Mesenchymal stem cell (in vitro differentiated cells and primary cell): ENCODE measurements at regions not wholly inside any gene's neighbourhood (a gene's known extent, or its start where the extent isn't known, plus 50 kb on each side); places are given as distances from the start of the nearest gene placed in this dataset.

Experiments used
- DNase-seq: peaks from one replicate; pipeline ENCODE4 v3.0.0-alpha.2; 2013
- H2AFZ ChIP-seq: one replicate; pipeline ENCODE4 v1.6.1; 2013; ENCODE audit warnings: low read depth, mild to moderate bottlenecking, control low read depth, inconsistent platforms, low read length, moderate library complexity
- H2AK5ac ChIP-seq: 2 replicates; pipeline ENCODE4 v1.6.1; 2013; ENCODE audit warnings: low read length, moderate library complexity, mild to moderate bottlenecking, inconsistent platforms; ENCODE audit not compliant: severe bottlenecking
- H2BK120ac ChIP-seq: one replicate; pipeline ENCODE4 v1.6.1; 2013; ENCODE audit warnings: low read depth, mild to moderate bottlenecking, inconsistent platforms, low read length, moderate library complexity
- H2BK12ac ChIP-seq, 2 experiments: one replicate each; pipeline ENCODE4 v1.6.1; 2013; ENCODE audit warnings: inconsistent platforms in 2 of 2, low read length in 2 of 2, mild to moderate bottlenecking in 2 of 2, moderate library complexity in 2 of 2, control low read depth in 1 of 2
- H2BK15ac ChIP-seq: one replicate; pipeline ENCODE4 v1.6.1; 2013; ENCODE audit warnings: mild to moderate bottlenecking, low read depth, inconsistent platforms; ENCODE audit not compliant: poor library complexity, severe bottlenecking
- H2BK5ac ChIP-seq: 2 replicates; pipeline ENCODE4 v1.6.1; 2013; ENCODE audit warnings: low read depth, mild to moderate bottlenecking, low read length, control low read depth, inconsistent platforms; ENCODE audit not compliant: poor library complexity, severe bottlenecking
- H3K14ac ChIP-seq, 2 experiments: one replicate each; pipeline ENCODE4 v1.6.1; 2013; ENCODE audit warnings: inconsistent platforms in 2 of 2, low read length in 2 of 2, control low read depth in 1 of 2, mild to moderate bottlenecking in 1 of 2, moderate library complexity in 1 of 2
- H3K18ac ChIP-seq, 2 experiments: one replicate each; pipeline ENCODE4 v1.6.1; 2013; ENCODE audit warnings: inconsistent platforms in 2 of 2, low read length in 2 of 2, control low read depth in 1 of 2, low read depth in 1 of 2, mild to moderate bottlenecking in 1 of 2
- H3K23ac ChIP-seq, 2 experiments: one replicate each; pipeline ENCODE4 v1.6.1; 2013; ENCODE audit warnings: inconsistent platforms in 2 of 2, low read length in 2 of 2, mild to moderate bottlenecking in 2 of 2, moderate library complexity in 2 of 2, control low read depth in 1 of 2
- H3K27ac ChIP-seq: 2 replicates; pipeline ENCODE4 v1.5.1; 2013; ENCODE audit warnings: mild to moderate bottlenecking, moderate library complexity, low read length, control low read depth, inconsistent platforms; ENCODE audit not compliant: poor library complexity, severe bottlenecking
- H3K27me3 ChIP-seq, 2 experiments: 2 replicates each; pipeline versions ENCODE4 v1.6.1 to v1.7.0; 2013; ENCODE audit warnings: low read length in 2 of 2, mild to moderate bottlenecking in 2 of 2, moderate library complexity in 2 of 2, control low read depth in 1 of 2, inconsistent platforms in 1 of 2; ENCODE audit not compliant: control insufficient read depth in 1 of 2, insufficient read depth in 1 of 2
- H3K36me3 ChIP-seq, 2 experiments: 2 replicates each; pipeline versions ENCODE4 v1.6.1 to v1.7.0; 2013; ENCODE audit warnings: low read length in 2 of 2, control low read depth in 1 of 2, inconsistent platforms in 1 of 2, low read depth in 1 of 2, mild to moderate bottlenecking in 1 of 2; ENCODE audit not compliant: insufficient read depth in 2 of 2, control insufficient read depth in 1 of 2
- H3K4ac ChIP-seq, 2 experiments: one replicate each; pipeline ENCODE4 v1.6.1; 2013; ENCODE audit warnings: inconsistent platforms in 2 of 2, low read length in 2 of 2, mild to moderate bottlenecking in 2 of 2, moderate library complexity in 2 of 2, control low read depth in 1 of 2, low read depth in 1 of 2
- H3K4me1 ChIP-seq: 2 replicates; pipeline ENCODE4 v1.6.1; 2013; ENCODE audit warnings: low read depth, low read length, control low read depth; ENCODE audit not compliant: control insufficient read depth, insufficient read depth
- H3K4me2 ChIP-seq: 2 replicates; pipeline ENCODE4 v1.6.1; 2013; ENCODE audit warnings: low read length, mild to moderate bottlenecking, inconsistent platforms; ENCODE audit not compliant: poor library complexity, severe bottlenecking
- H3K4me3 ChIP-seq, 2 experiments: 2 replicates each; pipeline versions ENCODE4 v1.5.1 to v1.7.0; 2013; ENCODE audit warnings: low read length in 2 of 2, mild to moderate bottlenecking in 2 of 2, control low read depth in 1 of 2, low read depth in 1 of 2; ENCODE audit not compliant: insufficient read depth in 1 of 2
- H3K79me1 ChIP-seq: replicated peaks from 2 replicates; pipeline ENCODE4 v1.6.1; 2013; ENCODE audit warnings: mild to moderate bottlenecking, control low read depth, low read length, inconsistent platforms; ENCODE audit not compliant: poor library complexity, severe bottlenecking
- H3K9ac ChIP-seq: 2 replicates; pipeline ENCODE4 v1.7.0; 2013; ENCODE audit warnings: mild to moderate bottlenecking, low read length, moderate library complexity
- H3K9me3 ChIP-seq: 2 replicates; pipeline ENCODE4 v1.7.0; 2013; ENCODE audit warnings: mild to moderate bottlenecking, low read length; ENCODE audit not compliant: control insufficient read depth
- H4K8ac ChIP-seq: one replicate; pipeline ENCODE4 v1.6.1; 2013; ENCODE audit warnings: inconsistent platforms, mild to moderate bottlenecking, low read length, moderate library complexity
- H4K91ac ChIP-seq: one replicate; pipeline ENCODE4 v1.6.1; 2013; ENCODE audit warnings: mild to moderate bottlenecking, low read length, inconsistent platforms
- WGBS: methylation state at CpG from one replicate; pipeline ENCODE4 v1.1.7; 2013; ENCODE audit warnings: mixed read lengths; 5-methylcytosine and 5-hydroxymethylcytosine counted together

DNA sequence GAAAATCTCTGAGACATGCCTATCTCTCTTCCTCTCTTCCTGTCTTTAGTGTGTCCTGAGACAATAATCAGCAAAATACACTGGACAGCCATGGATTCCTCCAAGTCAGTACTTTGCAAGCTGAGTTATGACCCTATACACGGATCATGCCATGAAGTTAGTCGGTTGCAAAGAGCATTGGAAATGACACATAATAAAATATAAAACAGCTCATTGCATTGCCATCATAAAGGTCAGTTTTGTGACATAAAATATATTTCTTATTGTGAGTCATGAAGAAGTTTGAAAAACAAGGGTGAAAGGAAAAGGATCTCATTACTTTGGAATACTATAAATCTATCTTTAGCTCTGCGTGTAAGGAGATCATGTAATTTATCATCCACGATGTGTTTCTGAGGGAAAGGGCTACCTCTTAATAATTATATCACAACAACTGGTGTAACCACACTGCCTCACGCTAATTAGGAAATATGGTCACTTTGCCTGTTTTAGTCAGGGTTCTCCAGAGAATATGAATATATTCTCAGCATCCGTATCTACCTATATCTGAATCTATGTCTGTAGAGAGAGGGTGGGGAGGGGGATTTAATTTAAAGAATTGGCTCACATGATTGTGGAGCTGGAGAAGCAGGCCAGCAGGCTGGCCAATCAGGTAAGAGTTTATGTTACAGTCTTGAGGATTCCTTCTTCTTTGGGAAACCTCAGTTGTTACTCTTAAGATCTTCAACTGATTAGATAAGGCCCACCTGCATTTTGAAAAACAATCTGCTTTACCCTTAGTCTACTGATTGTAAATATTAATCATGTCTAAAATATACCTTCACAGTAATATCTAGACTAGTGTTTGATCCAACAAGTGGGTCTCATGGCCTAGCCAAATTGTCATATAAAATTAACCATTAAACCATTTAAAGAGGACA, 198.8 kb downstream of the FAT3 start:
- Histone ChIP-seq H2AK5ac (no peak overlapping the region), H4K8ac (no peak overlapping the region), H2BK5ac (no peak overlapping the region), H3K4me3 (no peak overlapping the region), H2BK15ac (no peak overlapping the region), H3K36me3 (no peaks in the 10 kb centered on the region), H3K79me1 (no peaks in the 10 kb centered on the region), H3K4me2 (no peak overlapping the region), H3K27ac (no peak overlapping the region), H3K18ac (no peak overlapping the region), H2BK120ac (no peak overlapping the region), H3K14ac (no peak overlapping the region), H4K91ac (no peak overlapping the region), H3K23ac (no peak overlapping the region), H3K4me1 (no peaks in the 10 kb centered on the region), H2BK12ac (no peak overlapping the region), H3K9ac (no peak overlapping the region), H3K4ac (no peak overlapping the region), H3K27me3 (no peaks in the 10 kb centered on the region), H2AFZ (no peak overlapping the region), H3K9me3 (no peaks in the 10 kb centered on the region)
- WGBS = 69% methylated on average over 3 of the region's 6 CpGs
- DNase-seq = no peak

DNA sequence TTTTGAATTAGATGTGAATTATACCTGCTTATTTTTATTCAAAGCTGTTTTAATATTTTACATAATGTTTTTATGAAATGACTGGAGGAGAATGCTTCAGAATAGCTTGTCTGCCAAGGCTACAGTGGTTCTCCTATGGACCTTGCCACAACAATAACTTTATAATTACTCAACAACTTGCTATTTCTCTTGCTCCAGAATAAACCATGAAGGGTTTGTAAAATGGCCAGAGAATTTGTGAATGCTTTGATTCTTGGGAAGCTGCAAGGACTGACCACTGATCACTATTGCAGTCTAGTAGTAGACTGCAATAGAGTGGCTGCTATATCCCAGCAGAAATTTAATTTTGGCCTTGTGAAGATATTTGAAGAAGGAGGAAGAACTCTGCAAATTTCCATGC, 199.7 kb downstream of the FAT3 start:
- Histone ChIP-seq H2AK5ac (no peak overlapping the region), H2AFZ (no peak overlapping the region), H3K4me1 (no peaks in the 10 kb centered on the region), H3K4me3 (no peak overlapping the region), H3K4me2 (no peak overlapping the region), H2BK5ac (no peak overlapping the region), H3K9me3 (no peaks in the 10 kb centered on the region), H4K91ac (no peak overlapping the region), H2BK12ac (no peak overlapping the region), H3K27me3 (no peaks in the 10 kb centered on the region), H3K9ac (no peak overlapping the region), H3K4ac (no peak overlapping the region), H2BK15ac (no peak overlapping the region), H2BK120ac (no peak overlapping the region), H3K14ac (no peak overlapping the region), H3K18ac (no peak overlapping the region), H3K23ac (no peak overlapping the region), H3K36me3 (no peaks in the 10 kb centered on the region), H4K8ac (no peak overlapping the region), H3K79me1 (no peaks in the 10 kb centered on the region), H3K27ac (no peak overlapping the region)
- no peak for DNase-seq

DNA sequence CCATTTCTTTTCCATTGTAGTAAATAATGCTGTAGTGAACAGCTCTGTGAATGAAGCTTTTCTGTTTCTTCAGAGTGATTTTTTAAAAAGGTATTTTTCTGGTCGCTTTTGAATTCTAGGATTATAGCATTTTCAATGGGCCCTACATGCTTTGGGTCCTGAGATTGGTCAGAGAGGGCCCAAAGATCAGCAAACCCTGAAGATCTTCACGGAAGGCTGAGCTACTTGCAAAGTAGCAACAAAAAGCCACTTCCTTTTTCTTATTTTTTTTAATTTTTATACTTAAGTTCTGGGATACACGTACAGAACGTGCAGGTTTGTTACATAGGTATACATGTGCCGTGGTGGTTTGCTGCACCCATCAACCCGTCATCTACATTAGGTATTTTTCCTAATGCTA, 200.5 kb downstream of the FAT3 start:
- no peak for DNase-seq

GRCh38 chr11:92432515-92432914, 207.9 kb downstream of the FAT3 start:
- H2AFZ ChIP-seq = no peak overlapping the region
- DNase-seq = no peak
- no peak overlapping the region for H2BK12ac ChIP-seq
- H2BK15ac ChIP-seq = no peak overlapping the region
- H3K4me1 ChIP-seq = no peaks in the 10 kb centered on the region
- no peaks in the 10 kb centered on the region for H3K36me3 ChIP-seq
- H3K23ac ChIP-seq = no peak overlapping the region
- H3K4me3 ChIP-seq = no peak overlapping the region
- H3K9me3 ChIP-seq = peaks cover 3% of the 10 kb centered on the region
- H3K18ac ChIP-seq = no peak overlapping the region
- no peaks in the 10 kb centered on the region for H3K79me1 ChIP-seq
- 64% methylated on average over 4 of the region's 4 CpGs for WGBS
- no peak overlapping the region for H3K4me2 ChIP-seq
- H2BK120ac ChIP-seq = no peak overlapping the region
- no peak overlapping the region for H2AK5ac ChIP-seq
- H4K8ac ChIP-seq = no peak overlapping the region
- no peak overlapping the region for H4K91ac ChIP-seq
- H3K4ac ChIP-seq = no peak overlapping the region
- peaks cover 0 to 6% of the 10 kb centered on the region in 2 experiments for H3K27me3 ChIP-seq
- no peak overlapping the region for H3K14ac ChIP-seq
- H3K9ac ChIP-seq = no peak overlapping the region
- no peak overlapping the region for H3K27ac ChIP-seq
- H2BK5ac ChIP-seq = no peak overlapping the region

More for the DNA sequence above, 200.5 kb downstream of the FAT3 start:
- no peak overlapping the region for H3K9ac ChIP-seq
- H3K27me3 ChIP-seq = no peaks in the 10 kb centered on the region
- no peak overlapping the region for H3K23ac ChIP-seq
- no peak overlapping the region for H4K91ac ChIP-seq
- no peak overlapping the region for H3K4me3 ChIP-seq
- H2BK120ac ChIP-seq = no peak overlapping the region
- no peak overlapping the region for H4K8ac ChIP-seq
- no peaks in the 10 kb centered on the region for H3K36me3 ChIP-seq
- no peaks in the 10 kb centered on the region for H3K4me1 ChIP-seq
- H3K4me2 ChIP-seq = no peak overlapping the region
- WGBS = 79% methylated on average over 6 of the region's 6 CpGs
- no peak overlapping the region for H3K14ac ChIP-seq
- no peak overlapping the region for H2BK5ac ChIP-seq
- H3K4ac ChIP-seq = no peak overlapping the region
- no peak overlapping the region for H2AK5ac ChIP-seq
- H3K79me1 ChIP-seq = no peaks in the 10 kb centered on the region
- H2BK12ac ChIP-seq = no peak overlapping the region
- no peak overlapping the region for H2BK15ac ChIP-seq
- no peak overlapping the region for H2AFZ ChIP-seq
- H3K9me3 ChIP-seq = peaks cover under 1% of the 10 kb centered on the region
- H3K27ac ChIP-seq = no peak overlapping the region
- no peak overlapping the region for H3K18ac ChIP-seq
